Astrocyte (in vitro differentiated cells and primary cell): ENCODE measurements at regions not wholly inside any gene's neighbourhood (a gene's known extent, or its start where the extent isn't known, plus 50 kb on each side); places are given as distances from the start of the nearest gene placed in this dataset.

Experiments
- EZH2 ChIP-seq: IDR thresholded peaks from 2 replicates; pipeline ENCODE4 v1.6.1; 2012; ENCODE audit warnings: mild to moderate bottlenecking, low read length, inconsistent platforms; ENCODE audit not compliant: insufficient read depth
- TF ChIP-seq, protein P1 (sequence below): IDR thresholded peaks from 2 replicates; pipeline ENCODE4 v1.5.1; 2011; ENCODE audit warnings: low read depth, mild to moderate bottlenecking, inconsistent platforms, low read length, moderate library complexity; ENCODE audit not compliant: insufficient read depth

DNA sequence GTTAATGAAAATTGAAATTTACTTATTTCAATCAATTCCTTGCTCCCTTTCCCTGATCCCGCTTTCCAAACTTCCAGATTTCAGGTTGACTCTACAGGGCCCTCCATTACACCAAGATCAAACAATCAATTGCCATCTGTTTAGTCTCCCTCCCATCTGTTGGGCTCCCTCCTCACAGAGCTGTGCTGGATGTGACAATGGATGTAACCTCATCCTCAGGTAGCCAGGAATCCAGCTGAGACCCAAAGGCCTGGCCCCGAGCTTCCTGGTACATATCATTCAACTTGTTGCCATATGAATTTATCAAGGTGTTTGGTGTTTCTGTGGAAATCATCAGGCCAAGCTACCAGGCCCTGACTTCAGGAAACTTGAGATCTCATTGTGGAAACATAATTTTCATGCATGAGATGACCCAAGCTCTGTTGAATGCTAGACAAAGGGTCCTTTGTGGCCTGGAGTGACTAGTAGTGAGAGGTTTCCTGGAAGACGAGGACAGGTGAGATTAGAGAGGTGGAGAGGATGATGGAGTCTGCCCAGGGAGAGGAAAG is 148.6 kb upstream of the PDE1C start:
- TF ChIP-seq, protein P1, sequence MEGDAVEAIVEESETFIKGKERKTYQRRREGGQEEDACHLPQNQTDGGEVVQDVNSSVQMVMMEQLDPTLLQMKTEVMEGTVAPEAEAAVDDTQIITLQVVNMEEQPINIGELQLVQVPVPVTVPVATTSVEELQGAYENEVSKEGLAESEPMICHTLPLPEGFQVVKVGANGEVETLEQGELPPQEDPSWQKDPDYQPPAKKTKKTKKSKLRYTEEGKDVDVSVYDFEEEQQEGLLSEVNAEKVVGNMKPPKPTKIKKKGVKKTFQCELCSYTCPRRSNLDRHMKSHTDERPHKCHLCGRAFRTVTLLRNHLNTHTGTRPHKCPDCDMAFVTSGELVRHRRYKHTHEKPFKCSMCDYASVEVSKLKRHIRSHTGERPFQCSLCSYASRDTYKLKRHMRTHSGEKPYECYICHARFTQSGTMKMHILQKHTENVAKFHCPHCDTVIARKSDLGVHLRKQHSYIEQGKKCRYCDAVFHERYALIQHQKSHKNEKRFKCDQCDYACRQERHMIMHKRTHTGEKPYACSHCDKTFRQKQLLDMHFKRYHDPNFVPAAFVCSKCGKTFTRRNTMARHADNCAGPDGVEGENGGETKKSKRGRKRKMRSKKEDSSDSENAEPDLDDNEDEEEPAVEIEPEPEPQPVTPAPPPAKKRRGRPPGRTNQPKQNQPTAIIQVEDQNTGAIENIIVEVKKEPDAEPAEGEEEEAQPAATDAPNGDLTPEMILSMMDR = no peak
- TF ChIP-seq EZH2 = no peak
